ENCODE measurements at regions not wholly inside any gene's neighbourhood (a gene's known extent, or its start where the extent isn't known, plus 50 kb on each side); places are given as distances from the start of the nearest gene placed in this dataset.

GRCh38 chr5:10849278-10849677 lies 88.2 kb upstream of the DAP start:
- Histone ChIP-seq H3K27ac (no peak overlapping the region), H3K9me3 (no peaks in the 10 kb centered on the region), H3K27me3 (no peaks in the 10 kb centered on the region), H3K4me1 (no peaks in the 10 kb centered on the region), H3K36me3 (no peaks in the 10 kb centered on the region), H3K4me3 (no peak overlapping the region)
- TF ChIP-seq POLR2A (IDR thresholded peaks at IDR 0.05) (no peak), POLR2AphosphoS5 (IDR thresholded peaks at IDR 0.05; ENCODE audit: insufficient read depth in 1 of 2, low read depth in 1 of 2) (no peak)
- TF ChIP-seq, protein P1, sequence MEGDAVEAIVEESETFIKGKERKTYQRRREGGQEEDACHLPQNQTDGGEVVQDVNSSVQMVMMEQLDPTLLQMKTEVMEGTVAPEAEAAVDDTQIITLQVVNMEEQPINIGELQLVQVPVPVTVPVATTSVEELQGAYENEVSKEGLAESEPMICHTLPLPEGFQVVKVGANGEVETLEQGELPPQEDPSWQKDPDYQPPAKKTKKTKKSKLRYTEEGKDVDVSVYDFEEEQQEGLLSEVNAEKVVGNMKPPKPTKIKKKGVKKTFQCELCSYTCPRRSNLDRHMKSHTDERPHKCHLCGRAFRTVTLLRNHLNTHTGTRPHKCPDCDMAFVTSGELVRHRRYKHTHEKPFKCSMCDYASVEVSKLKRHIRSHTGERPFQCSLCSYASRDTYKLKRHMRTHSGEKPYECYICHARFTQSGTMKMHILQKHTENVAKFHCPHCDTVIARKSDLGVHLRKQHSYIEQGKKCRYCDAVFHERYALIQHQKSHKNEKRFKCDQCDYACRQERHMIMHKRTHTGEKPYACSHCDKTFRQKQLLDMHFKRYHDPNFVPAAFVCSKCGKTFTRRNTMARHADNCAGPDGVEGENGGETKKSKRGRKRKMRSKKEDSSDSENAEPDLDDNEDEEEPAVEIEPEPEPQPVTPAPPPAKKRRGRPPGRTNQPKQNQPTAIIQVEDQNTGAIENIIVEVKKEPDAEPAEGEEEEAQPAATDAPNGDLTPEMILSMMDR (IDR thresholded peaks at IDR 0.05), result no peak
- intact Hi-C loops (cut with DNase I), result no loop called here
- no peak for DNase-seq (ENCODE audit: extremely low spot score in 2 of 2)

DNA sequence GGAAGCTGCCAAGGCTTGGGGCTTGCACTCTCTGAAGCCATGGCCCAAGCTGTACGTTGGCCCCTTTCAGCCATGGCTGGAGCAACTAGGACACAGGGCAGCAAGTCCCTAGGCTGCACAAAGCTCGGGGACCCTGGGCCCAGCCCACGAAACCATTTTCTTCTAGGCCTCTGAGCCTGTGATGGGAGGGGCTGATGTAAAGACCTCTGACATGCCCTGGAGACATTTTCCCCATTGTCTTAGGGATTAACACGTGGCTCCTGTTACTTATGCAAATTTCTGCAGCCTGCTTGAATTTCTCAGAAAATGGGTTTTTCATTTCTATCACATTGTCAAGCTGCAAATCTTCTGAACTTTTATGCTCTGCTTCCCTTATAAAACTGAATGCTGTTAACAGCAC lies 83.0 kb upstream of the DAP start:
- H3K27ac ChIP-seq, result no peak overlapping the region
- no peaks in the 10 kb centered on the region for H3K36me3 ChIP-seq
- no peaks in the 10 kb centered on the region for H3K4me1 ChIP-seq
- H3K27me3 ChIP-seq, result no peaks in the 10 kb centered on the region
- DNase-seq (ENCODE audit: extremely low spot score in 2 of 2), result no peak
- no peak for TF ChIP-seq POLR2A (IDR thresholded peaks at IDR 0.05)
- TF ChIP-seq, protein P1 (IDR thresholded peaks at IDR 0.05), result no peak
- TF ChIP-seq POLR2AphosphoS5 (IDR thresholded peaks at IDR 0.05; ENCODE audit: insufficient read depth in 1 of 2, low read depth in 1 of 2), result no peak
- H3K4me3 ChIP-seq, result no peak overlapping the region
- intact Hi-C loops (cut with DNase I), result no loop called here
- H3K9me3 ChIP-seq, result no peaks in the 10 kb centered on the region

DNA sequence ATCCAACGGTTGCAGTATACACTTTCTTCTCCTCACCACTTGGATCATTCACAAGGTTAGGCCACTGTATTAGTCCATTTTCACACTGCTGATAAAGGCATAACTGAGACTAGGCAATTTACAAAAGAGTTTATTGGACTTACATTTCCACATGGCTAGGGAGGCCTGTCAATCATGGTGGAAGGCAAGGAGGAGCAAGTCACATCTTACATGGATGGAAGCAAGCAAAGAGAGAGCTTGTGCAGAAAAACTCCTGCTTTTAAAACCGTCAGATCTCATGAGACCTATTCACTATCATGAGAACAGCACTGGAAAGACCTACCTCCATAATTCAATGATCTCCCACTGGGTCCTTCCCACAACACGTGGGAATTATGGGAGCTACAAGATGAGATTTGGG lies 81.8 kb upstream of the DAP start:
- Histone ChIP-seq H3K36me3 (no peaks in the 10 kb centered on the region), H3K27me3 (no peaks in the 10 kb centered on the region), H3K4me3 (no peak overlapping the region), H3K9me3 (no peaks in the 10 kb centered on the region), H3K27ac (no peak overlapping the region), H3K4me1 (no peaks in the 10 kb centered on the region)
- TF ChIP-seq, protein P1 (IDR thresholded peaks at IDR 0.05), result no peak
- no peak for TF ChIP-seq POLR2AphosphoS5 (IDR thresholded peaks at IDR 0.05; ENCODE audit: insufficient read depth in 1 of 2, low read depth in 1 of 2)
- no peak for TF ChIP-seq POLR2A (IDR thresholded peaks at IDR 0.05)
- intact Hi-C loops (cut with DNase I), result no loop called here
- DNase-seq (ENCODE audit: extremely low spot score in 2 of 2), result no peak

DNA sequence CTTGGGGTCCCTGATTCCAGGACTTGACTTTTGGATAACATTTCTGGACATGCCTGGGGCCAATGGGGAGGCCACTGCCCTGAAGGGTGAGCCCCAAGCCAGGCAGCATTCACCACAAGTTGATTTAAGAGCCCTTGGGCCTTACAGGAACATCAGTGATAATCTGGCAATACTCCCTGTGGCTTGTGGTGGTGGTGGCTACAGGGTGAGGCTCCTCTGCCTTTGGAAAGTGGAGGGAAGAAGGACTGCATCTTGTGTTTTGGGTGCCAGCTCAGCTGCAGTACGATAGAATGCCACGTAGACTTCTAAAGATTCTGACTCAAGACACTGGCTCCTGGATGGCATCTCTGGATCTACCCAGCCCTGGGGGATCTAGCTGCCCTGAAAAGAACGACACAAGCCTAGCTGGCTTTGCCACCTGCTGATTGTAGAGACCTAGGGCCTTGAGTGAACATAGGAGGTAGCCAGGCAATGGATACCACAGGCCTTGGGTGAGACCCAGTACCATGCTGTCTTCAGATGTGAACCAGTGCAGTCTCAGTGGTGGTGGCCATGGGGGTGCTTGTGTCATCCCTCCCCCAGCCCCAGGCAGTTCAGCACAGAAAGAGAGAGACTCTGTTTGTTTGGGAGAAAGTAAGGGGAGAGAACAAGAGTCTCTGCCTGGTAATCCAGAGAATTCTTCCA lies 79.0 kb upstream of the DAP start:
- TF ChIP-seq POLR2AphosphoS5 (IDR thresholded peaks at IDR 0.05; ENCODE audit: insufficient read depth in 1 of 2, low read depth in 1 of 2) (no peak), POLR2A (IDR thresholded peaks at IDR 0.05) (no peak)
- TF ChIP-seq, protein P1 (IDR thresholded peaks at IDR 0.05), result no peak
- Histone ChIP-seq H3K27me3 (no peaks in the 10 kb centered on the region), H3K4me1 (no peaks in the 10 kb centered on the region), H3K27ac (no peak overlapping the region), H3K9me3 (no peaks in the 10 kb centered on the region), H3K36me3 (no peaks in the 10 kb centered on the region), H3K4me3 (no peak overlapping the region)
- intact Hi-C loops (cut with DNase I), result no loop called here
- no peak for DNase-seq (ENCODE audit: extremely low spot score in 2 of 2)

- H3K27me3 ChIP-seq, result no peaks in the 10 kb centered on the region
- intact Hi-C loops (cut with DNase I), result no loop called here
- H3K9me3 ChIP-seq, result no peaks in the 10 kb centered on the region
- no peak for DNase-seq (ENCODE audit: extremely low spot score in 2 of 2)
- TF ChIP-seq POLR2A (IDR thresholded peaks at IDR 0.05) (no peak), POLR2AphosphoS5 (IDR thresholded peaks at IDR 0.05; ENCODE audit: insufficient read depth in 1 of 2, low read depth in 1 of 2) (no peak)
- TF ChIP-seq, protein P1 (IDR thresholded peaks at IDR 0.05), result no peak
- H3K36me3 ChIP-seq, result no peaks in the 10 kb centered on the region
- no peak overlapping the region for H3K4me3 ChIP-seq
- H3K4me1 ChIP-seq, result no peaks in the 10 kb centered on the region
- H3K27ac ChIP-seq, result no peak overlapping the region
These were observed 78.1 kb upstream of the DAP start for GRCh38 chr5:10839118-10839517.
